Mucosa of descending colon (tissue), 3 donors: ENCODE measurements at regions not wholly inside any gene's neighbourhood (a gene's known extent, or its start where the extent isn't known, plus 50 kb on each side); places are given as distances from the start of the nearest gene placed in this dataset.

Source experiments
- ATAC-seq: fragments of 200-7000 bp; cut with Tn5 transposase; one replicate; pipeline ENCODE4 v1.9.1; 2020; ENCODE audit warnings: mild to moderate bottlenecking, moderate library complexity
- DNase-seq, 3 donors: peaks; one replicate each; pipeline ENCODE4 v3.0.0-alpha.2; 2020
- H3K36me3 ChIP-seq: fragments of 200-600 bp; one replicate; pipeline ENCODE4 v1.8.0; 2021; ENCODE audit warnings: low read depth, mild to moderate bottlenecking
- H3K4me1 ChIP-seq: fragments of 200-600 bp; one replicate; pipeline ENCODE4 v1.8.0; 2021; ENCODE audit warnings: low read depth, mild to moderate bottlenecking
- H3K4me3 ChIP-seq: fragments of 200-600 bp; one replicate; pipeline ENCODE4 v1.8.0; 2021; ENCODE audit warnings: mild to moderate bottlenecking
- H3K9me3 ChIP-seq: fragments of 200-600 bp; one replicate; pipeline ENCODE4 v1.8.0; 2021; ENCODE audit warnings: mild to moderate bottlenecking
- intact Hi-C, 2 donors: fragments of 100-400 bp; cut with DNase I in 1 of 2; cut with micrococcal nuclease in 1 of 2; formaldehyde crosslinking; loops; one replicate each; pipeline versions ENCODE4 v1.11.0 to v1.11.1; 2022; cut with DNase I, micrococcal nuclease
- TF ChIP-seq, protein P1 (sequence below): fragments of 200-600 bp; IDR thresholded peaks from one replicate; pipeline ENCODE4 v1.8.0; 2022; ENCODE audit warnings: antibody characterized with exemption, mild to moderate bottlenecking
- donor health status: DM: no; HTN: no; CAD: no; lungs with moderate emphysema.
- donor health status: DM: no; HTN: no; CAD: no.
- donor health status: DM: no; HTN: yes; CAD: no.

DNA sequence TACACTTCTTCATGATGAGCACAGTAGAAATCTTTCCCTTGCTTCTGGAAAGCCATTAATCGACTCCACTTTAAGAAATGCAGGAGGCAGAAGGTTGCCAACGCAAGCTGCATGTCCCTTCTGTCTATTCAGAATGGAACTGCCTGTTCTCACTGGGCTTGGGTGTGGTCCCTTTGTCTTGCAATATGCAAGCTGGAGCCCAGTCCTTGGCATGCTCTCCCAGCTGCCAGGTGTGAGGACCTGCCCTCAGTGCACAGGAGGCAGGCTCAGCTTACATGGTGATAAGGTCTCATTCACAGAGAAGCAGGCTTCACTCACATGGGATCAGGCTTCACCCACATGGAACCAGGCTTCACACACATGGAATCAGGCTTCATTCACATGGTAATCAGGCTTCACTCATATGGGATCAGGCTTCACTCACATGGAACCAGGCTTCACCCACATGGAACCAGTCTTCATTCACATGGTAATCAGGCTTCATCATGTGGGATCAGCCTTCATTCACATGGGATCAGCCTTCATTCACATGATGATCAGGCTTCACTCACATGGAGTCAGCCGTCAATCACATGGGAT, 59.2 kb upstream of the USP47 start:
- intact Hi-C loops: loop anchor here in 1 of 2 donors (10.0 kb wide), 1 partner anchor 758 kb away; no protein-coding TSS in a partner anchor
- Histone ChIP-seq H3K9me3 (no peaks in the 10 kb centered on the region), H3K36me3 (no peaks in the 10 kb centered on the region), H3K4me3 (no peak overlapping the region), H3K4me1 (no peaks in the 10 kb centered on the region)
- peak; percentile 41 to 55 (median 52) for DNase-seq
- TF ChIP-seq, protein P1, sequence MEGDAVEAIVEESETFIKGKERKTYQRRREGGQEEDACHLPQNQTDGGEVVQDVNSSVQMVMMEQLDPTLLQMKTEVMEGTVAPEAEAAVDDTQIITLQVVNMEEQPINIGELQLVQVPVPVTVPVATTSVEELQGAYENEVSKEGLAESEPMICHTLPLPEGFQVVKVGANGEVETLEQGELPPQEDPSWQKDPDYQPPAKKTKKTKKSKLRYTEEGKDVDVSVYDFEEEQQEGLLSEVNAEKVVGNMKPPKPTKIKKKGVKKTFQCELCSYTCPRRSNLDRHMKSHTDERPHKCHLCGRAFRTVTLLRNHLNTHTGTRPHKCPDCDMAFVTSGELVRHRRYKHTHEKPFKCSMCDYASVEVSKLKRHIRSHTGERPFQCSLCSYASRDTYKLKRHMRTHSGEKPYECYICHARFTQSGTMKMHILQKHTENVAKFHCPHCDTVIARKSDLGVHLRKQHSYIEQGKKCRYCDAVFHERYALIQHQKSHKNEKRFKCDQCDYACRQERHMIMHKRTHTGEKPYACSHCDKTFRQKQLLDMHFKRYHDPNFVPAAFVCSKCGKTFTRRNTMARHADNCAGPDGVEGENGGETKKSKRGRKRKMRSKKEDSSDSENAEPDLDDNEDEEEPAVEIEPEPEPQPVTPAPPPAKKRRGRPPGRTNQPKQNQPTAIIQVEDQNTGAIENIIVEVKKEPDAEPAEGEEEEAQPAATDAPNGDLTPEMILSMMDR: no peak
- peak; percentile 90 for ATAC-seq

DNA sequence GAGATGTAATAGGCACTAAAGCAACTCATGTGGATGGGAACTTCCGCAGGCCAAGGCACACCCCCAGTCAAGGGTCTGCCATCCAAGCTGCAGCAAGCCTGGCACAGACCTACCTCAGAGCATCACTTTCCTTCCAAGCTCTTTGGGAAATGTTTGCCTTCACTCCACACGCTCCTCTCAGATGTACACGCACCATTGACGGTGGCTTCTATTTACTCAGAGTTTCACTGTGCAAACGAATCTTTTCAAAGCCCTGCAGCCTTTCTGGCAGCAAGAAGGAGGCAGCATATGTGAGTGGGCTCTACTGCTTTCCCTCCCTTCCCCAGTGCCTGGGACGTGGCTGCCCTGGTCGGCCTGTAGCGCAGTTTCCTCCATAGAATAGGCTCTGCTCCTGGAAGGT, 60.9 kb upstream of the USP47 start:
- H3K9me3 ChIP-seq: no peaks in the 10 kb centered on the region
- DNase-seq (no peak), ATAC-seq (no peak)
- intact Hi-C loops: loop anchor here in 1 of 2 donors (10.0 kb wide), 1 partner anchor 756 kb away; no protein-coding TSS in a partner anchor
- no peak overlapping the region for H3K4me3 ChIP-seq
- no peaks in the 10 kb centered on the region for H3K36me3 ChIP-seq
- TF ChIP-seq, protein P1: no peak
- H3K4me1 ChIP-seq: no peaks in the 10 kb centered on the region

DNA sequence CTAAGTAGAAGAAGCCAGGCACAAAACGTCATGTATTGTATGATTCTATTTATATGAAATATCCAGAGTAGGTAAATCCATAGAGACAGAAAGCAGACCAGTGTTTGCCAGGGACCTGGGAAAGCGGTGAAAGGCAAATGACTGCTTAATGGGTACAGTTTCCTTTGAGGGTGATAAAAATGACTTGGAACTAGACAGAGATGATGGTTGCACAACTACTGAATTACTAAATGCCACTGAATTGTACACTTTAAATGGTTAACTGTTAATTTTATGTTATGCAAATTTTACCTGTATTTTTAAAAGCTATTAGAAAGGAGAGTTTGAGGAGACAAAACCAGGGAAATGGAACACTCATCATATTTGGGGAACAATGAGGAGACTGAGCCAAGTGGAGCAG, 61.8 kb upstream of the USP47 start:
- no peaks in the 10 kb centered on the region for H3K4me1 ChIP-seq
- H3K9me3 ChIP-seq: no peaks in the 10 kb centered on the region
- H3K36me3 ChIP-seq: no peaks in the 10 kb centered on the region
- TF ChIP-seq, protein P1: no peak
- H3K4me3 ChIP-seq: no peak overlapping the region
- intact Hi-C loops: loop anchor here in 1 of 2 donors (10.0 kb wide), 1 partner anchor 755 kb away; no protein-coding TSS in a partner anchor
- DNase-seq (no peak), ATAC-seq (no peak)

DNA sequence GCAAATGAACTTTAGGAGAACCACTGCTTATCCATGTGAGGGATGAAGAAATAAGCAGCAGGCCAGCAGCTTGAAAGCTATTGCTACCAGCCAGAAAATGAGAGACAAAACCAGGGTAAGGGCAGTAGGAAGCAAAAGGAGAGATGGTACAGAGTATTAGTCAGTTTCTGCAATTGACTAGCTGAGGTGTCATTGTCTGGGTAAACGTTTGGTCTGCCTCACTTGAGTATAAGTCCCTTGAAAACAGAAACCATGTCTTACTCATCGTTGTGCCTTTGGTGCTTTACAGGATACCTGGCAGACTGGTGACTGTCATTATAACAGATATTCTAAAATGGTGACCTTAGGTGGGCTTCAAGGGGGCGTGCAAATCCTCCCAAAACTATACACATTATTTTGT, 63.9 kb upstream of the USP47 start:
- intact Hi-C loops: no loop called here
- no peak for ATAC-seq
- Histone ChIP-seq H3K36me3 (no peaks in the 10 kb centered on the region), H3K4me1 (no peaks in the 10 kb centered on the region), H3K9me3 (no peaks in the 10 kb centered on the region), H3K4me3 (no peak overlapping the region)
- DNase-seq: no peak
- TF ChIP-seq, protein P1: no peak

DNA sequence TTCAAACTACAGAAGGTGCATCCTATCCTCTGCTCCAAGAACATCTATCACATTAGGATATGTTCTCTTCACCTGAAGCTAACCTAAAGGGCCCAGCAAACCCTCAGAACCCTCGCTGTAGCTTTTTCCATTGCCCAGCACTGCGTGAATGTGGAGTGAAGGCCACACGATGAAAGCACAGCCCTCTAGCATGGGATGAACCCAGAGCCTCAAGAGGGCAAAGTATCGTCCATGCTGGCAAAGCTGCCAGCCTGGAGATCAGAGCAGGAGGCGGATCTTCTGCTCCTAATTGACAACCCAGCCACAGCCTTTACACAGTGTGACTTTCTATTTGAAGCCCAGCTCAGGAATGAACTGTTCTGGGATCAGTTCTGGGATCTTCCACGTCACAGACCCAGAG, 65.1 kb upstream of the USP47 start:
- DNase-seq (no peak), ATAC-seq (no peak)
- Histone ChIP-seq H3K4me3 (no peak overlapping the region), H3K4me1 (no peaks in the 10 kb centered on the region), H3K9me3 (no peaks in the 10 kb centered on the region), H3K36me3 (no peaks in the 10 kb centered on the region)
- intact Hi-C loops: no loop called here
- TF ChIP-seq, protein P1: no peak

DNA sequence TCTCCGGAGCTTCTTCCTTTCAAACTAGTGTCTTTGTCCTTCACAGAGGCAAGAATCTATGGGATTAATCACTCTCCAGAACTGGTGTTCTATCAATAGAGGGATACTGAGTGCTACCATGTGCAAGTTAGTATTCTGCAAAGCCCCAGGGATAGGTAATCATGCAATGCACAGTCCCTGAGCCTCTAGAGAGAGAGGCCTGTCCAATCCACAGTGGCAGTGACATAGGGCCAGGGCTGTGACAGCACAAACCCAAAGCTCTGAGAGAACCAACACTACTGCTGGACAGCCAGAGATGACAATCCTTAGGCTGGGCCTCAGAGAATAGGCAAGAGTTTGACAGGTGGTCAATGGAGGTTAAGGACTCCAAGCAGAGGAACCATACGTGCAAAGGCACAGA, 66.8 kb upstream of the USP47 start:
- DNase-seq (no peak), ATAC-seq (no peak)
- TF ChIP-seq, protein P1: no peak
- Histone ChIP-seq H3K36me3 (no peaks in the 10 kb centered on the region), H3K4me1 (no peaks in the 10 kb centered on the region), H3K4me3 (no peak overlapping the region), H3K9me3 (no peaks in the 10 kb centered on the region)
- intact Hi-C loops: no loop called here
